HG02763 (cell line): ENCODE measurements at regions not wholly inside any gene's neighbourhood (a gene's known extent, or its start where the extent isn't known, plus 50 kb on each side); places are given as distances from the start of the nearest gene placed in this dataset.
"Not testable (repeated sequence)": the region's sequence is repeated elsewhere in the genome, so short reads cannot be mapped to it uniquely, and the experiment has no call there.

Experiments
- ATAC-seq: cut with Tn5 transposase; IDR thresholded peaks from one replicate; pipeline ENCODE4 v1.9.1; 2021; ENCODE audit warnings: mild to moderate bottlenecking, moderate library complexity; ENCODE audit not compliant: unreplicated experiment

DNA sequence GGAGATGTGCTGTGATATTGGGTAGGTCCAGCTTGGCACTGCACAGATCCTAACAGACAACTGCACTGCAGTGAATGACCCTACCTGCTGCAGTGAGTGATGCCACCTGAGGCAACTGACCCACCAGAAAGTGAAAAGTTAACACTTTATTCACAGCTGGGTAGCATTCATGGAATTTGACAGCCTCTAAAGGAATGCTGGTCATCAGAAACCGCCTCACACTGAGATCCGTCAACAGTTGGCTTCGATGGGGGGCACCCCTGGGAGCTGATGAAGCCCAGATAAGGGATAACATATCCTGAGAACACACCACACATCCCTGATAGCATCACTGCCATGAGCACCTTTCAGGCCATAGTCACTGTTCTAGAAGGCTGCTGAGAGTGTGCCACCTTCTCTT is 272.4 kb upstream of the CRY1 start:
- ATAC-seq, result no peak

- no peak for ATAC-seq
Measured at GRCh38 chr12:107366322-107366721, 273.0 kb upstream of the CRY1 start.

DNA sequence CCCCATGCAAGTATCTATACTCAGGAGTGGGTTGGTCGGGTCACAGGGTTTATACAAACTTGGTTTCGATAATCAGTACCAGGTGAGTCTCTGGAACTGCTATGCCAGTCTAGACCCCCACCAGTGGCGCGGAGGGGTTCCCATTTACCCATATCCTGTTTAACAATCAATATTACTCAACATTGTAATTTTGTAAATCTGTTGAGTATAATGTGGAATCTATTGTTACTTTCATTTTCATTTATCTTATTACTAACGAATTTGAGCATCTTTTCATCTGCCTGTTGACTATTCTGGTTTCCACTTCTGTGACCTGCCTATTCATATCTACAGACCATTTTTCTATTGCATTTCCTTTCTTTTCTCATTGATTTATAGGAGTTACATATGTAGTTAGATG is 275.2 kb upstream of the CRY1 start:
- ATAC-seq, result no peak

- ATAC-seq, result no peak
Measured at GRCh38 chr12:107369006-107369405, 275.7 kb upstream of the CRY1 start.

DNA sequence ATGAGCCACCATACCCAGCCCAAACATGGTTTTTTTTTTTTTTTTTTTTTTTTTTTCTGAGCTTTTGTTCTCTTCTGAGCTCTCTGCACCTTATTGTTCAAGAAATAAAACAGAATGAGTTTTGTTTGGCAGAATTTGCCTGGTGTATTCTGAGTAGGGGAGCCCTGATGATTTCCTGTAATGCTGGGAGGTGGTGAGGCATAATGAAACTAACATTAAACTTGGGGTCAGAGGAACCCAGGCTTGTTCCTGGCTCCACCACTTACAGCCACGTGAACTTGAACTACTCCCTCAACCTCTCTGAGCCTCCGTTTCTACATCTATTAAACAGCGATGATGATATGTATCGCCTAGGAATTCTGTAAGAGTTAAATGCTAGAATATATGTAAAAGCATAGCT is 276.3 kb upstream of the CRY1 start:
- ATAC-seq, result no peak

DNA sequence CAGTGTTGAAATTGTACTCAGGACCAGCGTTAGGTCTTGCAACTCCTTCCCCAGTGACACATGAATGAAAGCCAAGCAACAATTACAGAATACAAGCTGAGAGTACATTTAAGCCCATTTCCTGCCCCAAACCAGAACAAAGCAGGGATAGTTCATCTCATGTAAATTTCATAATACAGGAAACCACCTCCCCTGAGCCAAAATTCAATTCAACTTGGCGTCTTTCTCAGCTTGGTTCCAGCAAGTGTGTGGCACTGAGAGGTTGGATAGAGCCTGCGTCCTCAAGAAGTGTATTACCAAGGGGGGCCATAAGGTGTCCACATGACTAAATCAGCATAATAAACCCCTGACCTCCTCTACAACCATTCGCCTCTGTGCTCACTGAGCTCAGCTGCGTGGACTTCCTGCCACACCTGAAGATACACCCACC is 278.9 kb upstream of the CRY1 start:
- ATAC-seq, result no peak

GRCh38 chr12:107373238-107373809 is 280.0 kb upstream of the CRY1 start:
- ATAC-seq, result no peak

DNA sequence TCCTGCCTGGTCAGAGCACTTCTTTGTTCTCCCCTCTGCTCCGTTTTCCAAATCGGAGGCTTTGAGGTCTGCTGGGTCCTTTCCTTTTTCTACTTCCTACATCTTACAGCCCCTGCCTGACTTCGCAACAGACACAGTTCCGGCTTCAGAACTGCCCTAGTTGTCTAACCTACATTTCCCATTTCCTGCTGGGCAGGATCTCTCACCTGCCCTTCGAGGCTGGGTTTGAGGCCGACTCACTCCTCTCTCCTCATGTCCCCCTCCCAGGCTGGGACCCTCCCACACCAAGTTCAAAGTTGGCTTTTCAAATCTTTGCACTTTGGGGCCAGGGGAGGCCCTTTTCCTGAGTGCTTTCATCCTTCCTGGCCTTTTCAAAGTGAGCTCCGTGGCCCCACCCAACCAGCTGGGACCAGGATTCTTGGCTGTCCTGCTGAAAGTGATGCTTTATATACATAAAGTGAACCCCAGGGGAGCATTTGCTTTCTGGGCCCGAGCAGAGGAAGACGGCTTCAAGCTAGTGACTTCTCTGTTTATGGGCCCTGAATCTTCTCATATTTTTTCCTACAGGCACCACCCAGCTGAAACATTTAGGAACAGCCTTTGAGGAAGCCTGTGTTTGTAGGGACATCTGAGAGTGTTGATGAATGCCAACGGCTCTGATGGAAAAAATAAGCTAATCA is 281.0 kb upstream of the CRY1 start:
- no peak for ATAC-seq

- no peak for ATAC-seq
Measured at GRCh38 chr12:107375231-107375630, 281.9 kb upstream of the CRY1 start.

GRCh38 chr12:107377596-107378385 is 284.4 kb upstream of the CRY1 start:
- ATAC-seq, result no peak

- no peak for ATAC-seq
Measured at GRCh38 chr12:107378609-107379008, 285.3 kb upstream of the CRY1 start.

GRCh38 chr12:107379142-107379851 is 285.9 kb upstream of the CRY1 start:
- ATAC-seq, result not testable (repeated sequence)

DNA sequence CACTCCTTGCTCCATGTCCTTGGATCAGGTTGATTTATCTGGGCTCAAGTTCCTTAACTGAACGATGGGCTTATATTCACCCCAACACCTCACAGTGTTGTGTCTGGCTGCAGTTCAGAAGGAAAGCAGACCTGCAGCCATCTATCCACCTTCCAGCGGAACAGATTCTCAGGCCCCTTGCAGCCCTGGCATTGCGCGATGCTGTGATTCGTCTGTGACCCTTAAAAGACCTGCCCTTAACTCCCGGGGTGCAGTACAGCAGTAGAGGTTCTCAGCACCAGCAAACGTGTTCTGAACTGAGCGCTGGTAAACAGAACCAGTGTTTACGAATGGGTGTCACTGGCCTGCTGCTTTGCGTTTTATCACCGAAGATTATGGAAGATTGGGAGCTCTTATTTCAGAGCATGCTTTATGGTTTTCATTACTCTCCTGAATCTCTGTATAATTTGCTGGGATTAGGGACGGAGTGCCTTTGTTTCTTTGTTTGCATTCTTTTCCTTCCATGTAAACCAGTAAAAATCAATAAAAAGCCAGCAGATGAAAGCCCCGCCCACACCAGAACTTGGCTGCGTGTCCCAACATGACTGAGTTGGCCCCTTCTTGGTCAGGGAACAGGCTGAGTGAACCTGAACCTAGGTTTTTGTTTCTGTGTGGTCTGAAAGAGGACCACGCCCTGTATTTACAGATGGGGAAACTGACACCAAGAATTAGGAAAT is 286.7 kb upstream of the CRY1 start:
- ATAC-seq, result no peak

DNA sequence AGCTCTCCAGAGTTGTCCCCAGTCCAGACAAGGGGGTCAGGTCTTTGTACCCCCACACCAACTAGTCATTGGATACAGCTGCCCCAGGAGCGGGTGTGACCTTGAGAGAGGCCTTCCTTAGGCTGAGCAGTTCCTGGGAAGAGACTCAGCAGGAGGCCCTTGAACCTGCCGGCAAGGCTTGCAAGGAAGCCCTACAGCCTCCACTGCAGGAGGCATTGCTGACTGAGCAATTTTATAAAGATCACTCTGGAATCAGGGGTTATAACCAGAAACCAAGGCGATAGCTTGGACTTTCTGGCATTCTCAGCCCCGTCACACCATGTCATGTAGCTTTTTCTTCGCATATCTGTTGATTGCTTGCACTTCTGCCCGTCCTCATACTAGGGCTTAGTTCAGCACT is 291.3 kb upstream of the CRY1 start:
- ATAC-seq, result no peak

DNA sequence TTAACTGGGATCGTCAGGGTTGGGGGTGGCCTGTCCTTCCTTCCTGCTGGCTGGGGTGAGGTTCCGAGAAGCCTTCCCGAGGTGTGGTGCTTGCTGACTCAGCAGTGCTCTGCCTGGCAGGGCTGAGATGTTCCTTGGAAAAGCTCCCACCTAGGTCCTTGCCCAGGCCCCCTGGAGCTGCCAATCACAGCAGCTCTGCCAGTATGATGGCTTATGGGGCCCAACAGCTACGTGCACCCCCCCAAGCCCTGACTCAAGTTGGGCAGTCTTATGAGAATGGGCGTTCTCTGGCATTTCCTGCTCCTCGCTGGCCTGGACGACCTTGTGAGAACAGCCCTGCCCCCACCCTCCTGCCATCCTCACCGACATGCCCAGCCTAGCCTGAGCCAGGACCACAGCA is 292.2 kb upstream of the CRY1 start:
- ATAC-seq, result no peak

DNA sequence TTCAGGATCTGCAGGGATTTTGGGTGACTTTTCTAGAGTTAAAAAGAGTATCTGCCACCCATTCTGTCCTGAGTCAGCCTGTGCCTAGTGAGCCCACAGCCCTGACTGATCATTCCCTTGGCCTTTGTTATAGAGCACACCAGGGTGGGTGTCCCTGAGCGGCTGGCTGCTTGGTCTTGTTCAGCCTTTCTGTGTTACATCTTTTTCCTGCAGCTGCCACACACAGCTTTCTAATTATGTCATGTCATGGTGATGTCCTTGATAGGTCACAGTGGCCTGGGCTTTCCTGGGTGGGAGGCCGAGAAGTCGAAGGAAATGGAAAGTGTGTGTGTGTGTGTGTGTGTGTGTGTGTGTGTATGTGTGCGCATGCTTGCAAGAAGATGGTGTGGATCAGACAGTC is 293.2 kb upstream of the CRY1 start:
- ATAC-seq, result no peak

- no peak for ATAC-seq
Measured at GRCh38 chr12:107388263-107388662, 294.9 kb upstream of the CRY1 start.

- no peak for ATAC-seq
Measured at GRCh38 chr12:107390414-107390813, 295.2 kb upstream of the PWP1 start.

DNA sequence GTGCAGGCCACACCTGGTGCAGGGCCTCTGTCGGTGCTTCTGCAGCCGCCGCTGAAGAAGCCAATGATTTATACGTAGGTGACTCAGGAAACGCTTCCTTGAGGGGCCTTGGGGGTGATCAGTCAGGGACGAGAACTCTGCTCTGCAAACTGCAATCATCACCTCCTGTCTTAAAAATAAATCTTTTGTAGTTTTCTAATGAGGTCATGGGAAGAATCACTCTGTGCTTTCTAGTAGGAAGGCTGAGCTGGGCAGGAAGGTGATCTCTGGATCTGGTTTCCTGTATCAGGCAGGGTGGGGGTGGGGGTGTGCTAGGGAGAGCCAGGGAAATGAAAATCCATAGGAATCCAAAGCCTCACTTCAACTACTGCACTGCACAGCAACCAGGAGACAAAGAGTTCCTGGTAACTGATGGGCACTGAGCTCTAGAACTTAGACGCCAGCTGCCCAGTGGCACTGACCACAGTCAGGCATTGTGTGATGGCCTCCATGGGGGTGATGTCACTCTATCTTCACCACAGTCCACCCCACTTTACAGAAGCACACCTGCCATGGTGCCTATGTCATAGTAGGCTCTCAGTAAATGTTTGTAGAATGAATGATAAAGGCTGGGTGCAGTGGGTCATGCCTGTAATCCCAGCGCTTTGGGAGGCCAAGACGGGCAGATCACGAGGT is 292.4 kb upstream of the PWP1 start:
- ATAC-seq, result no peak

DNA sequence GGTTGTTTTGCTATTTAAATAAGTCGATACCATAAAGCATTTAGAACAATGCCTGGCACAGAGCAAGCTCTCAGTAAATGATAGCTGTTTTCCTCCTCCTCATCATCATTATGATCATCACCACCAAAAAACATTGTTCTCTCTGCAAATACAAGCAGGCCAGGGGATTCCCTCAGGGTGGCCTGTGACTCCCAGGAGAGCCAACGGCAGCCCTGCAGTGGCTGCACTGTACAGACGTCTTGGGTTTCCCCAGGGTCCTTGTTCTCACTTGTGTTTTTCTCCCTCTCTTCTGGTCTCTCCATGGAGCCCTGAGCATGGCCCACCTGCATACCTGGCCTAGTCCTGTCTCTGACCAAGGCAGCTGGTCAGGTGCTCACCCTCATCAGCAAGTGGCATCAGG is 290.9 kb upstream of the PWP1 start:
- ATAC-seq, result no peak
